Activated CD8-positive, alpha-beta T cell treated with anti-CD3 and anti-CD28 coated beads for 36 hours (primary cell): ENCODE measurements at regions not wholly inside any gene's neighbourhood (a gene's known extent, or its start where the extent isn't known, plus 50 kb on each side); places are given as distances from the start of the nearest gene placed in this dataset.

Experiments
- ATAC-seq: fragments of 200-7000 bp; cut with Tn5 transposase; one replicate; pipeline ENCODE4 v1.10.0; 2021; ENCODE audit warnings: mild to moderate bottlenecking, moderate library complexity
- CTCF ChIA-PET: fragments of 350-600 bp; sonication (Branson Sonifier 250); formaldehyde crosslinking; loops from one replicate; lab custom pipeline; 2021; ENCODE audit warnings: antibody characterized with exemption; lab: Charles Lee
- POLR2A ChIA-PET: fragments of 350-600 bp; sonication (Branson Sonifier 250); formaldehyde crosslinking; loops from one replicate; lab custom pipeline; 2021; ENCODE audit warnings: antibody characterized with exemption; lab: Charles Lee
- DNase-seq: peaks from one replicate; pipeline ENCODE4 v3.0.0-alpha.2; 2020
- H3K27ac Mint-ChIP-seq: one replicate; pipeline ENCODE4 v1.8.0; 2021; ENCODE audit warnings: mild to moderate bottlenecking, mixed read lengths
- H3K27me3 Mint-ChIP-seq: one replicate; pipeline ENCODE4 v1.8.0; 2021; ENCODE audit warnings: mixed read lengths
- H3K36me3 Mint-ChIP-seq: one replicate; pipeline ENCODE4 v1.8.0; 2021; ENCODE audit warnings: low read depth, mixed read lengths
- H3K4me1 Mint-ChIP-seq: one replicate; pipeline ENCODE4 v1.8.0; 2021; ENCODE audit warnings: low read depth, mixed read lengths
- H3K4me3 Mint-ChIP-seq: one replicate; pipeline ENCODE4 v1.8.0; 2021; ENCODE audit warnings: mild to moderate bottlenecking, moderate library complexity, mixed read lengths
- H3K9me3 Mint-ChIP-seq: one replicate; pipeline ENCODE4 v1.8.0; 2021; ENCODE audit warnings: mixed read lengths
- intact Hi-C: fragments of 100-400 bp; cut with micrococcal nuclease; formaldehyde crosslinking; loops from one replicate; pipeline ENCODE4 v1.10.0; 2022
- TF ChIP-seq, protein P1 (sequence below): fragments of 200-600 bp; IDR thresholded peaks from one replicate; pipeline ENCODE4 v1.8.0; 2022; ENCODE audit warnings: antibody characterized with exemption, mild to moderate bottlenecking

DNA sequence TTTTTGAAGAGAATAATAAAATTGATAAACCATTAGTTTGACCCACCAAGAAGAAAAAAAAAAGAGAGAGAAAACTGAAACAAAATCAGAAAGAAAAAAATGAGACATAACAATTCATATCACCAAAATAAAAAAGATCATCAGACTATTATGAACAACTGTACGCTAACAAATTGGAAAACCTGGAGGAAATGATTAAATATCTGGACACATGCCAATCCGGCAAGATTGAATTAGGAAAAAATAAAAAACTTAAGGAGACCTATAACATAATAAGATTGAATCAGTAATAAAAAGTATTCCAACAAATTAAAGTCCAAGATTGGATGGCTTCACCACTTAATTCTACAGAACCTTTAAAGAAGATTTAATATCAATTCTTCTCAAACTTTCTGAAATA, 136.7 kb downstream of the CASP12 start:
- H3K27me3 Mint-ChIP-seq = no peaks in the 10 kb centered on the region
- no peak overlapping the region for H3K27ac Mint-ChIP-seq
- intact Hi-C loops = no loop called here
- TF ChIP-seq, protein P1, sequence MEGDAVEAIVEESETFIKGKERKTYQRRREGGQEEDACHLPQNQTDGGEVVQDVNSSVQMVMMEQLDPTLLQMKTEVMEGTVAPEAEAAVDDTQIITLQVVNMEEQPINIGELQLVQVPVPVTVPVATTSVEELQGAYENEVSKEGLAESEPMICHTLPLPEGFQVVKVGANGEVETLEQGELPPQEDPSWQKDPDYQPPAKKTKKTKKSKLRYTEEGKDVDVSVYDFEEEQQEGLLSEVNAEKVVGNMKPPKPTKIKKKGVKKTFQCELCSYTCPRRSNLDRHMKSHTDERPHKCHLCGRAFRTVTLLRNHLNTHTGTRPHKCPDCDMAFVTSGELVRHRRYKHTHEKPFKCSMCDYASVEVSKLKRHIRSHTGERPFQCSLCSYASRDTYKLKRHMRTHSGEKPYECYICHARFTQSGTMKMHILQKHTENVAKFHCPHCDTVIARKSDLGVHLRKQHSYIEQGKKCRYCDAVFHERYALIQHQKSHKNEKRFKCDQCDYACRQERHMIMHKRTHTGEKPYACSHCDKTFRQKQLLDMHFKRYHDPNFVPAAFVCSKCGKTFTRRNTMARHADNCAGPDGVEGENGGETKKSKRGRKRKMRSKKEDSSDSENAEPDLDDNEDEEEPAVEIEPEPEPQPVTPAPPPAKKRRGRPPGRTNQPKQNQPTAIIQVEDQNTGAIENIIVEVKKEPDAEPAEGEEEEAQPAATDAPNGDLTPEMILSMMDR = no peak
- ChIA-PET POLR2A (interaction anchor here (0.6 kb wide), 1 partner anchor 897 kb away, joined by 3 read pairs; no protein-coding TSS in a partner anchor), CTCF (no interaction called here)
- peaks cover 15% of the 10 kb centered on the region for H3K9me3 Mint-ChIP-seq
- no peak for DNase-seq
- H3K4me3 Mint-ChIP-seq = no peak overlapping the region
- ATAC-seq = no peak
- H3K4me1 Mint-ChIP-seq = peaks cover 11% of the 10 kb centered on the region
- no peaks in the 10 kb centered on the region for H3K36me3 Mint-ChIP-seq

DNA sequence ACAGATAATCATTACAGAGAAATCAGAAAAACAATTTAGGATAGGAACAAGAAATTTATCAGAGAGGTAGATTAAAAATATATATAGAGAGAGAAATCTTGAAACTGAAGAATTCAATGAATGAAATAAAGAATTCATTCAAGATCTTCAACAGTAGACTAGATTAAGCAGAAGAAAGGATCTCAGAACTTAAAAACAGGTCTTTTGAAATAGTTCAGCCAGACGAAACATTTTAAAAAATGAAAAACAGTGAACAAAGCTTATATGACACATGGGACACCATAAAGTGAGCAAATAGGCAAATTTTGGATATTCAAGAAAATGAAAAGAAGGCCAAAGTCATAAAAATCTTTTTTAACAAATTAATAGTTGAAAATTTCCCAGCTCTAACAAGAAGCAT, 138.8 kb downstream of the CASP12 start:
- no peaks in the 10 kb centered on the region for H3K27me3 Mint-ChIP-seq
- CTCF ChIA-PET = no interaction called here
- H3K27ac Mint-ChIP-seq = no peak overlapping the region
- H3K36me3 Mint-ChIP-seq = no peaks in the 10 kb centered on the region
- no peak for DNase-seq
- H3K4me1 Mint-ChIP-seq = peaks cover 6% of the 10 kb centered on the region
- POLR2A ChIA-PET = no interaction called here
- intact Hi-C loops = no loop called here
- no peak overlapping the region for H3K4me3 Mint-ChIP-seq
- H3K9me3 Mint-ChIP-seq = peaks cover 15% of the 10 kb centered on the region
- TF ChIP-seq, protein P1 = no peak
- no peak for ATAC-seq

DNA sequence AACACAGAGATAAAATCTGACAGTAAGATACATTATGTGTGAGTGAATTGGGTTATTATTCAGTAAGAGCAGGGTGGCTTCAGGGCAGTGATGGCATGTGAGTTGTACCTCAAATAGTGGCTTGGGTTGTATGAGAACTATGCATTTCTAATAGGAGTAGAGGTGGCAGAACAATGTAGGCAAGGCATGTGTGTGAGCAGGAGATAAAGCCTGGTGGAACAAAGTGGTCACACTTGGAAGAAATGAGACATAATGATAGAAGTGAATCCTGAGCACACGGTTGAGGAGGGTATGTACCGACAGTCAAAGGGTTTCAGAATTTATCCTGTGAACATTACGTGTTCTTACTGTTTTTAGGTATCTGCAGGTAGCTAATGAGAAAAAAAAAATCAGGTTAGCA, 159.3 kb downstream of the CASP12 start:
- Mint-ChIP-seq H3K9me3 (no peaks in the 10 kb centered on the region), H3K27me3 (no peaks in the 10 kb centered on the region), H3K27ac (no peak overlapping the region), H3K36me3 (peaks cover 2% of the 10 kb centered on the region), H3K4me3 (no peak overlapping the region), H3K4me1 (peaks cover 12% of the 10 kb centered on the region)
- intact Hi-C loops = no loop called here
- CTCF ChIA-PET = no interaction called here
- DNase-seq (no peak), ATAC-seq (peak; percentile 4)
- TF ChIP-seq, protein P1 = no peak
- POLR2A ChIA-PET = no interaction called here

DNA sequence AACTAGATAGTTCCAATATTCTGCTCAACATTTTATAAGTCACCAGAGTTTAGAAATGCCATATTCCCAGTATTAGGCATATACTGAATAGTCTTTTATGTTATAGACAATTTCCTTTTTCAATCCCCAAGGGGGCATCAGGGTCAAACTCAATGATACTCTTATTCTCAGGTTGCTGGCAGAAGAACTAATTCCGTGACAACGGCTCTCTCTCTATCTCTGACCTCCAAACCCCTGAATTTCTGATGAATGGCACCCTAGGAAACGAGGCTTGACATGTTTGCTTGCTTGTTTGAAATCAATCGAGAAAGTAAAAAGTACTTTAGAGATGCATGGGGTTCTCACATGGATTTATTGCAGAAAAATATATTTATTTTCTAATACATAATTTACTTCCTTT, 160.1 kb downstream of the CASP12 start:
- POLR2A ChIA-PET = no interaction called here
- DNase-seq (no peak), ATAC-seq (no peak)
- CTCF ChIA-PET = no interaction called here
- Mint-ChIP-seq H3K36me3 (peaks cover 2% of the 10 kb centered on the region), H3K27me3 (no peaks in the 10 kb centered on the region), H3K4me3 (no peak overlapping the region), H3K4me1 (peaks cover 12% of the 10 kb centered on the region), H3K9me3 (no peaks in the 10 kb centered on the region), H3K27ac (no peak overlapping the region)
- intact Hi-C loops = no loop called here
- TF ChIP-seq, protein P1 = no peak

DNA sequence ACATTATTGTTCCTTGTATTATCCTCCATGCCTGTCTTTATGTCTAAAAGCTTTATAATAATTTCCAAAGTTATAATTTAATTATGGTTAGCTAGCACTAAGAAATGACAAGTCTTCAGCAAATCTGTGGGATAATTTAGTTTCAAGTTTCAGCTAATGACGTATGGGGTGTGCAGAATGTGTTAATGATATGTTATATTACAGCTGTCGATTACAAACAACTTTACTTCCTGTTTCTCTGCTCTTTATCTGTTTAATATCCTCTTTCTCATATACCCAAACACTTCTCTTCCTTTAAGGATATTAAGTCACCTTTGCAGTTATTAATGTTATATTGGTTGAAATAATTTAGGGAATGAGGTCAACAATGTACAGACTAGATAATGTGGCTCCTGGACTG, 161.8 kb downstream of the CASP12 start:
- Mint-ChIP-seq H3K4me1 (peaks cover 20% of the 10 kb centered on the region), H3K27ac (no peak overlapping the region), H3K27me3 (no peaks in the 10 kb centered on the region), H3K36me3 (peaks cover 2% of the 10 kb centered on the region), H3K4me3 (no peak overlapping the region), H3K9me3 (no peaks in the 10 kb centered on the region)
- DNase-seq (no peak), ATAC-seq (no peak)
- intact Hi-C loops = no loop called here
- TF ChIP-seq, protein P1 = no peak
- POLR2A ChIA-PET = interaction anchor here (0.7 kb wide), 1 partner anchor 9 kb away, joined by 4 read pairs; no protein-coding TSS in a partner anchor
- CTCF ChIA-PET = no interaction called here
